ENCODE measurements at regions not wholly inside any gene's neighbourhood (a gene's known extent, or its start where the extent isn't known, plus 50 kb on each side); places are given as distances from the start of the nearest gene placed in this dataset.
"Not testable (repeated sequence)": the region's sequence is repeated elsewhere in the genome, so short reads cannot be mapped to it uniquely, and the experiment has no call there.

DNA sequence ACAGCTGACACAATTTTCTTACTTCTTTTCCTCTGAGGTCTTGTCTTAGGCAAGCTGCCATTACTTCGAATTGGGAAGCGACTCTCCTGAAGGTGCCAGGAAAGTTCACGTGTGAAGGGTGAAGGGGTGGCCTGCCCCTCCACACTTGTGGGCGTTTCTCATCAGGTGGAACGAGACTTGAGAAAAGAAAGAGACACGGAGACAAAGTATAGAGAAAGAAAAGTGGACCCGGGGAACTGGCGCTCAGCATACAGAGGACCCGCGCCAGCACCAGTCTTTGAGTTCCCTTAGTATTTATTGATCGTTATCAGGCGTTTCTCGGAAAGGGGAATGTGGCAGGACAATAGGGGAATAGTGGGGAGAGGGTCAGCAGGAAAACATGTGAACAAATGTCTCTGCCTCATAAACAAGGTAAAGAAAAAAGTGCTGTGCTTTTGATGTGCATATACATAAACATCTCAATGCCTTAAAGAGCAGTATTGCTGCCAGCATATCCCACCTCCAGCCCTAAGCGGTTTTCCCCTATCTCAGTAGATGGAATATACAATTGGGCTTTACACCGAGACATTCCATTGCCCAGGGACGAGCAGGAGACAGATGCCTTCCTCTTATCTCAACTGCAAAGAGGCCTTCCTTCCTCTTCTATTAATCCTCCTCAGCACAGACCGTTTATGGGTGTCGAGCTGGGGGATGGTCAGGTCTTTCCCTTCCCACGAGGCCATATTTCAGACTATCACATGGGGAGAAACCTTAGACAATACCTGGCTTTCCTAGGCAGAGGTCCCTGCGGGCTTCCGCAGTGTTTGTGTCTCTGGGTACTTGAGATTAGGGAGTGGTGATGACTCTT is 367.0 kb upstream of the SGCG start:
- TF ChIP-seq, protein P1, sequence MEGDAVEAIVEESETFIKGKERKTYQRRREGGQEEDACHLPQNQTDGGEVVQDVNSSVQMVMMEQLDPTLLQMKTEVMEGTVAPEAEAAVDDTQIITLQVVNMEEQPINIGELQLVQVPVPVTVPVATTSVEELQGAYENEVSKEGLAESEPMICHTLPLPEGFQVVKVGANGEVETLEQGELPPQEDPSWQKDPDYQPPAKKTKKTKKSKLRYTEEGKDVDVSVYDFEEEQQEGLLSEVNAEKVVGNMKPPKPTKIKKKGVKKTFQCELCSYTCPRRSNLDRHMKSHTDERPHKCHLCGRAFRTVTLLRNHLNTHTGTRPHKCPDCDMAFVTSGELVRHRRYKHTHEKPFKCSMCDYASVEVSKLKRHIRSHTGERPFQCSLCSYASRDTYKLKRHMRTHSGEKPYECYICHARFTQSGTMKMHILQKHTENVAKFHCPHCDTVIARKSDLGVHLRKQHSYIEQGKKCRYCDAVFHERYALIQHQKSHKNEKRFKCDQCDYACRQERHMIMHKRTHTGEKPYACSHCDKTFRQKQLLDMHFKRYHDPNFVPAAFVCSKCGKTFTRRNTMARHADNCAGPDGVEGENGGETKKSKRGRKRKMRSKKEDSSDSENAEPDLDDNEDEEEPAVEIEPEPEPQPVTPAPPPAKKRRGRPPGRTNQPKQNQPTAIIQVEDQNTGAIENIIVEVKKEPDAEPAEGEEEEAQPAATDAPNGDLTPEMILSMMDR (IDR thresholded peaks at IDR 0.05), result not testable (repeated sequence)
- not testable (repeated sequence) for TF ChIP-seq POLR2A (IDR thresholded peaks at IDR 0.05)
